ENCODE measurements at regions not wholly inside any gene's neighbourhood (a gene's known extent, or its start where the extent isn't known, plus 50 kb on each side); places are given as distances from the start of the nearest gene placed in this dataset.

DNA sequence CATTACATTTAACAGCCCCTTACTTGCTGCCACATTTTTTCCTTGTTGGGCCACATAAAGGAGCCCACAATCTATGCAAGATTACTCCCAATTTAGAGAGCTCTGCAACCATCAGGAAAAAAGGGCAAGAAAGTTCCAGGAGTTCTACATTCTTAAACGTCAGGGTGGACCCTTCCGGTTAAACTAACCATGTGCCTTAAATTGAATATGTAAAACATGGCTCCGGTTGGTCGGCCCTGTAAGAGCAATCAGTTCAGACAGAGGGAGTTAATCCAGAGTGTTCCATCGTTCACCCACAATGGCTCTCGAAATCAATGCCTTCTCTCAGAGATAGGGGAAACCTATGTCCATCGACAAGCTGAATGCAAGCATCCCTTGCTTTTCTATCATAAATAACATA is 253.7 kb upstream of the PFKP start:
- TF ChIP-seq POLR2A (IDR thresholded peaks at IDR 0.05): no peak
- TF ChIP-seq, protein P1, sequence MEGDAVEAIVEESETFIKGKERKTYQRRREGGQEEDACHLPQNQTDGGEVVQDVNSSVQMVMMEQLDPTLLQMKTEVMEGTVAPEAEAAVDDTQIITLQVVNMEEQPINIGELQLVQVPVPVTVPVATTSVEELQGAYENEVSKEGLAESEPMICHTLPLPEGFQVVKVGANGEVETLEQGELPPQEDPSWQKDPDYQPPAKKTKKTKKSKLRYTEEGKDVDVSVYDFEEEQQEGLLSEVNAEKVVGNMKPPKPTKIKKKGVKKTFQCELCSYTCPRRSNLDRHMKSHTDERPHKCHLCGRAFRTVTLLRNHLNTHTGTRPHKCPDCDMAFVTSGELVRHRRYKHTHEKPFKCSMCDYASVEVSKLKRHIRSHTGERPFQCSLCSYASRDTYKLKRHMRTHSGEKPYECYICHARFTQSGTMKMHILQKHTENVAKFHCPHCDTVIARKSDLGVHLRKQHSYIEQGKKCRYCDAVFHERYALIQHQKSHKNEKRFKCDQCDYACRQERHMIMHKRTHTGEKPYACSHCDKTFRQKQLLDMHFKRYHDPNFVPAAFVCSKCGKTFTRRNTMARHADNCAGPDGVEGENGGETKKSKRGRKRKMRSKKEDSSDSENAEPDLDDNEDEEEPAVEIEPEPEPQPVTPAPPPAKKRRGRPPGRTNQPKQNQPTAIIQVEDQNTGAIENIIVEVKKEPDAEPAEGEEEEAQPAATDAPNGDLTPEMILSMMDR (IDR thresholded peaks at IDR 0.05): no peak
